C4-2B (cell line): ENCODE measurements at regions not wholly inside any gene's neighbourhood (a gene's known extent, or its start where the extent isn't known, plus 50 kb on each side); places are given as distances from the start of the nearest gene placed in this dataset.

Experiments used
- ZFX ChIP-seq: fragments of 450-650 bp; IDR thresholded peaks from 2 replicates; pipeline ENCODE4 v1.6.1; 2017
- TF ChIP-seq, protein P1 (sequence below): fragments of 450-650 bp; conservative IDR thresholded peaks from 2 replicates; pipeline ENCODE4 v1.5.1; 2017; ENCODE audit warnings: mild to moderate bottlenecking

DNA sequence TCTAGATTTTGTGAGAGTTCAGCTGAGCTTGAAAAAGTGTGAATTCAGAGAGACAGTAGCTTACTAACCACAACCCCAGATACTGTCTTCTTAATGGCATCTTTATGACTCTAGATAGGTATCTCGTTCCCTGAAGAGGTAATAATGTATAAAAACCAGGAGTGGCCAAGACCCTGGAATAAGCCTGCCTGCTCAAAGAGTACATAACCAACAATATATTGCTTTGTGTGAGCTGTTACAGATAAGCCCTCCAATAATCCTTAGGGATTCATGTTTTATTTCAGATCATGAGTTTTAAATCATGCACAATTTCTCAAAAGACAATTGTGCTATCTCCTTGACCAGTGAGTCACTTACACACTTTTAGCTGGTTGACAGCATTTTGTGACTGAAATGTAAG, 327.8 kb upstream of the ADGRB3 start:
- TF ChIP-seq, protein P1, sequence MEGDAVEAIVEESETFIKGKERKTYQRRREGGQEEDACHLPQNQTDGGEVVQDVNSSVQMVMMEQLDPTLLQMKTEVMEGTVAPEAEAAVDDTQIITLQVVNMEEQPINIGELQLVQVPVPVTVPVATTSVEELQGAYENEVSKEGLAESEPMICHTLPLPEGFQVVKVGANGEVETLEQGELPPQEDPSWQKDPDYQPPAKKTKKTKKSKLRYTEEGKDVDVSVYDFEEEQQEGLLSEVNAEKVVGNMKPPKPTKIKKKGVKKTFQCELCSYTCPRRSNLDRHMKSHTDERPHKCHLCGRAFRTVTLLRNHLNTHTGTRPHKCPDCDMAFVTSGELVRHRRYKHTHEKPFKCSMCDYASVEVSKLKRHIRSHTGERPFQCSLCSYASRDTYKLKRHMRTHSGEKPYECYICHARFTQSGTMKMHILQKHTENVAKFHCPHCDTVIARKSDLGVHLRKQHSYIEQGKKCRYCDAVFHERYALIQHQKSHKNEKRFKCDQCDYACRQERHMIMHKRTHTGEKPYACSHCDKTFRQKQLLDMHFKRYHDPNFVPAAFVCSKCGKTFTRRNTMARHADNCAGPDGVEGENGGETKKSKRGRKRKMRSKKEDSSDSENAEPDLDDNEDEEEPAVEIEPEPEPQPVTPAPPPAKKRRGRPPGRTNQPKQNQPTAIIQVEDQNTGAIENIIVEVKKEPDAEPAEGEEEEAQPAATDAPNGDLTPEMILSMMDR, result no peak
- no peak for TF ChIP-seq ZFX
